Keratinocyte (primary cell): ENCODE measurements at regions not wholly inside any gene's neighbourhood (a gene's known extent, or its start where the extent isn't known, plus 50 kb on each side); places are given as distances from the start of the nearest gene placed in this dataset.

Experiments
- CTCF ChIP-seq, 3 experiments: IDR thresholded peaks in 1 of 3; conservative IDR thresholded peaks in 1 of 3; optimal IDR thresholded peaks in 1 of 3; 2 replicates in 2 of 3; 3 replicates in 1 of 3; pipeline versions ENCODE3 to v1.5.1; 2011; ENCODE audit warnings: low read length in 3 of 3, mild to moderate bottlenecking in 3 of 3, moderate library complexity in 2 of 3, control low read depth in 1 of 3, inconsistent platforms in 1 of 3; ENCODE audit not compliant: insufficient read depth in 2 of 3; ENCODE audit errors: extremely low read depth in 1 of 3
- EZH2 ChIP-seq: IDR thresholded peaks from one replicate; pipeline ENCODE4 v1.6.1; 2012; ENCODE audit warnings: inconsistent platforms, mild to moderate bottlenecking, low read length, moderate library complexity

GRCh38 chr15:35247150-35247549 is 162.1 kb upstream of the NANOGP8 start:
- TF ChIP-seq CTCF (optimal IDR thresholded peaks at IDR 0.05 in 1 of 3, IDR thresholded peaks at IDR 0.05 in 1 of 3, conservative IDR thresholded peaks at IDR 0.05 in 1 of 3; ENCODE audit: extremely low read depth in 1 of 3, insufficient read depth in 2 of 3, low read length in 3 of 3) (no peak), EZH2 (no peak)
